ENCODE measurements at regions not wholly inside any gene's neighbourhood (a gene's known extent, or its start where the extent isn't known, plus 50 kb on each side); places are given as distances from the start of the nearest gene placed in this dataset.

- no peak for DNase-seq
Observed at GRCh38 chr4:98758182-98758581, 99.8 kb upstream of the TSPAN5 start.

GRCh38 chr4:98754736-98755135 lies 96.3 kb upstream of the TSPAN5 start:
- DNase-seq, result no peak

GRCh38 chr4:98749206-98749605 lies 90.8 kb upstream of the TSPAN5 start:
- DNase-seq, result no peak

- no peak for DNase-seq
Observed at GRCh38 chr4:98748609-98749008, 90.2 kb upstream of the TSPAN5 start.

- DNase-seq, result no peak
Observed at GRCh38 chr4:98747393-98748091, 89.1 kb upstream of the TSPAN5 start.

- DNase-seq, result no peak
Observed at GRCh38 chr4:98746936-98747335, 88.5 kb upstream of the TSPAN5 start.

GRCh38 chr4:98746530-98746929 lies 88.1 kb upstream of the TSPAN5 start:
- DNase-seq, result no peak

- DNase-seq, result peak; percentile 6
Observed at GRCh38 chr4:98745366-98745765, 87.0 kb upstream of the TSPAN5 start.

- DNase-seq, result no peak
Observed at GRCh38 chr4:98744372-98745150, 86.2 kb upstream of the TSPAN5 start.

GRCh38 chr4:98741952-98742351 lies 83.5 kb upstream of the TSPAN5 start:
- no peak for DNase-seq

- DNase-seq, result no peak
Observed at GRCh38 chr4:98739751-98740150, 81.3 kb upstream of the TSPAN5 start.

- no peak for DNase-seq
Observed at GRCh38 chr4:98733601-98734000, 75.2 kb upstream of the TSPAN5 start.

GRCh38 chr4:98728871-98729270 lies 70.5 kb upstream of the TSPAN5 start:
- DNase-seq, result no peak

- DNase-seq, result peak; percentile 31
Observed at GRCh38 chr4:98728433-98728832, 70.0 kb upstream of the TSPAN5 start.

- no peak for DNase-seq
Observed at GRCh38 chr4:98722000-98722399, 63.6 kb upstream of the TSPAN5 start.

GRCh38 chr4:98720871-98721480 lies 62.6 kb upstream of the TSPAN5 start:
- DNase-seq, result no peak

- DNase-seq, result no peak
Observed at GRCh38 chr4:98716796-98717195, 58.4 kb upstream of the TSPAN5 start.

- no peak for DNase-seq
Observed at GRCh38 chr4:98712607-98713006, 54.2 kb upstream of the TSPAN5 start.

GRCh38 chr4:98711526-98711925 lies 53.1 kb upstream of the TSPAN5 start:
- DNase-seq, result no peak

GRCh38 chr4:98710831-98711230 lies 52.4 kb upstream of the TSPAN5 start:
- DNase-seq, result no peak
